ENCODE measurements at regions not wholly inside any gene's neighbourhood (a gene's known extent, or its start where the extent isn't known, plus 50 kb on each side); places are given as distances from the start of the nearest gene placed in this dataset.

GRCh38 chr4:13162886-13163285, 321.3 kb downstream of the RAB28 start:
- Mint-ChIP-seq H3K4me3 (no peak overlapping the region), H3K4me1 (ENCODE audit: low read depth) (no peaks in the 10 kb centered on the region), H3K27ac (no peak overlapping the region), H3K36me3 (ENCODE audit: low read depth) (no peaks in the 10 kb centered on the region), H3K9me3 (peaks cover 31% of the 10 kb centered on the region), H3K27me3 (no peaks in the 10 kb centered on the region)
- intact Hi-C loops (cut with micrococcal nuclease), result no loop called here

- Mint-ChIP-seq H3K27ac (no peak overlapping the region), H3K27me3 (no peaks in the 10 kb centered on the region), H3K36me3 (ENCODE audit: low read depth) (no peaks in the 10 kb centered on the region), H3K4me1 (ENCODE audit: low read depth) (no peaks in the 10 kb centered on the region), H3K9me3 (peaks cover 28% of the 10 kb centered on the region), H3K4me3 (no peak overlapping the region)
- intact Hi-C loops (cut with micrococcal nuclease), result no loop called here
Observed at GRCh38 chr4:13160920-13161319, 323.2 kb downstream of the RAB28 start.

DNA sequence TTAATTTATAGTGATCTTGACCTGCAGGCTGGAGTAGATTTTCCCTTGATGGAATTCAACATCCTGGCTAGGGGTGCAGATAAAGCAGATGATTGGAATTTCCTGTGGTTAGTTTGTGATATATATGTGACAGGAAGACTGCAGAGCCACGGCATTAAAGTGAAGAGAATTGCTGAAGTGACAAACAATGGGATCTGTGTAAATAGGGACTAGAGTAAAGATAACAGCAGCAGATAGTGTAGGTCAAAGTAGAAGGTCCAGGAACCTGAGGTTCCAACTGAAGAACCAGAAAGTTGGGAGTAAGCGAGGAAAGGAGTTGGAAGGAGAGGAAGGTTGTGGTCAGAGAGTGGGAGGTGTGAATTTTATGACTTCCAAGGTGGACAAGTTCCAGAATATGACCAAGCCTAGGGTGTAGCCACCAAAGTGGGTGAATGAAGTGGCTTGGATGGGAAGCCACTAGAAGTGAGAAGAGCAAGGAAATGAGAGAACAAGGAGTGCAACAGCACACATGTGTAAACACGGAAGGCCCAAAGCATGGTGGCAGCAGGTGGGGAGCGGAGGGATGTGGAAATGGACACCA, 325.0 kb downstream of the RAB28 start:
- H3K27ac Mint-ChIP-seq, result no peak overlapping the region
- no peaks in the 10 kb centered on the region for H3K36me3 Mint-ChIP-seq (ENCODE audit: low read depth)
- H3K4me1 Mint-ChIP-seq (ENCODE audit: low read depth), result no peaks in the 10 kb centered on the region
- H3K27me3 Mint-ChIP-seq, result no peaks in the 10 kb centered on the region
- intact Hi-C loops (cut with micrococcal nuclease), result no loop called here
- no peak overlapping the region for H3K4me3 Mint-ChIP-seq
- H3K9me3 Mint-ChIP-seq, result peaks cover 23% of the 10 kb centered on the region

DNA sequence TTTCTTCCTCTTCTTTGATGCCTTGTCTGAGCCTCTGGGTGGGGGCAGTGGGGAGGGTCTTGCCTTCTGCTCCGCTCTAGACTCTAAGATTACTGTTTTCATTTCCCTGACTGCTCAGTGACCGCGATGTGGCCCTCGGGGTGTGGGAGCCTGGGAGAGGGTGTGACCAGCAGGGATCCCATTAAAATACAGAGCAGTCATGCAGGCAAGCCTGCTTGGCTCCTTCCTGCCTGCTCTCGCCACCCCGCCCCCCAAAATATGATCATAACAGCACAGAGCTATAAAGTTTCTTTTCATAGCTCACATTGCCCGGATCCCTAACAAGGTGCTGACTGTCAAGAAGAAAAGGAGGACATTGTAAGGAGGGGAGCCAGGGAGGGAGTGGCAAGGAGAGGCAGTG, 332.9 kb downstream of the RAB28 start:
- no peaks in the 10 kb centered on the region for H3K4me1 Mint-ChIP-seq (ENCODE audit: low read depth)
- intact Hi-C loops (cut with micrococcal nuclease), result no loop called here
- peaks cover 21% of the 10 kb centered on the region for H3K9me3 Mint-ChIP-seq
- no peak overlapping the region for H3K4me3 Mint-ChIP-seq
- no peak overlapping the region for H3K27ac Mint-ChIP-seq
- no peaks in the 10 kb centered on the region for H3K27me3 Mint-ChIP-seq
- no peaks in the 10 kb centered on the region for H3K36me3 Mint-ChIP-seq (ENCODE audit: low read depth)

GRCh38 chr4:13143222-13144070, 340.7 kb downstream of the RAB28 start:
- Mint-ChIP-seq H3K27me3 (no peaks in the 10 kb centered on the region), H3K9me3 (no peaks in the 10 kb centered on the region), H3K4me3 (no peak overlapping the region), H3K4me1 (ENCODE audit: low read depth) (no peaks in the 10 kb centered on the region), H3K27ac (no peak overlapping the region), H3K36me3 (ENCODE audit: low read depth) (no peaks in the 10 kb centered on the region)
- intact Hi-C loops (cut with micrococcal nuclease), result no loop called here

DNA sequence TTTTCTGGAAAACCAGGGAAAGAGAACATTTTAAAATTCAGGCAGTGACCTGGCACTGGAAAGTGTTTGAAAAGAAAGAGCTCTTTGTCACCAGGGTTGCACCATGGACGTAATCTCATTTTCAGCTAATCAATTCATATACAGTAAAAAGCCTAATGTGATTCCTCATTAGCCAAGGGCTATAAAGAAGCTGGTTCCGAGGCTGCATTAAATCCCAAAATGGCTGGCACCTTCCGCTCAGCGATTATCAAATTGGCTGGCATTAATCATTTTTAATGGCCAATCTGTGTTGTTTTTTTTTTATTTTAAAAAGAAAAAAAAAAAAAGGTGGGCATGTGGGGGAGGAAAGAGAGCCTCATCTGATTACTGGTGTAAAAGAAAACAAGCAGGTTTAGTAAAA, 341.4 kb downstream of the RAB28 start:
- intact Hi-C loops (cut with micrococcal nuclease), result no loop called here
- no peaks in the 10 kb centered on the region for H3K27me3 Mint-ChIP-seq
- no peak overlapping the region for H3K4me3 Mint-ChIP-seq

DNA sequence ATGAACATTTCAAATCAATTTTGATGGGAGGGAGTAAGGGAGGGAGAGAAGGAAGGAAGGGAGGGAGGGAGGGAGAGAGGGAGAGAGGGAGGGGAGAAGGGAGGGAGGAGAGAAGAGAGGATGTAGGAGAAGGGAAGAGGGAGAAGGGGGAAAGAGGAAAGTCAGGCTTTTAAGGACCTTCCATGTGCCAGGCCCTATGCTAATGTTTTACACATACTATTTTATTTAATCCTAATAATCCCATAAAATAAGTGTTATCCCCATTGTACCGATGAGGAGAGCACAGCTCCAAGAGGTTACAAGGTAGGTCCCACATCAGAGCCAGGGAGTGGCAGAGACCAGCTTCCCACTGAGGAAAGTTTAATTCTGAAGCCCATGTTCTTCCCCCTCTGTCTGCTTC, 341.9 kb downstream of the RAB28 start:
- no peaks in the 10 kb centered on the region for H3K27me3 Mint-ChIP-seq
- H3K9me3 Mint-ChIP-seq, result no peaks in the 10 kb centered on the region
- intact Hi-C loops (cut with micrococcal nuclease), result no loop called here
- no peak overlapping the region for H3K27ac Mint-ChIP-seq
- no peak overlapping the region for H3K4me3 Mint-ChIP-seq
- no peaks in the 10 kb centered on the region for H3K36me3 Mint-ChIP-seq (ENCODE audit: low read depth)
- no peaks in the 10 kb centered on the region for H3K4me1 Mint-ChIP-seq (ENCODE audit: low read depth)

More for the DNA sequence above, 341.4 kb downstream of the RAB28 start:
- Mint-ChIP-seq H3K36me3 (ENCODE audit: low read depth) (no peaks in the 10 kb centered on the region), H3K9me3 (no peaks in the 10 kb centered on the region), H3K27ac (no peak overlapping the region), H3K4me1 (ENCODE audit: low read depth) (no peaks in the 10 kb centered on the region)

DNA sequence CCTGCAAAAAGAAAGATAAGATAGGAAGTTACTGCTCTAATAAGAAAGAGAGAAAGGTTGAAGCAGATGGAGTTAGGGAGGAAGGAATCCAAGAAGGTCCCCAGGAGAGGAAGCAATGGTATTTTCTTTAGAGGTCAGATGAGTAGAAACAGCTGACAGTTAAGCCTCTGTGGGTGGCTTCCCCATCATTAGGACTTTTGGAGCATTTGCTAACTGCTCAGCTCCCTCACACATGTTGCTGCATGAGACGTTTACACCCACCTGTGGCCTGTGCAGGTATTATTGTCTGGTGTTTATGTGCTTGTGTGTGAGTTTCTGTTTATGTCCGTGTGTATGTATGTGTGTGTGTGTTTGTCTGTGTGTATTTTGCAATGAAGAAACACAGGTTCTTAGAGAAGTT, 346.8 kb downstream of the RAB28 start:
- no peaks in the 10 kb centered on the region for H3K27me3 Mint-ChIP-seq
- H3K27ac Mint-ChIP-seq, result no peak overlapping the region
- H3K4me1 Mint-ChIP-seq (ENCODE audit: low read depth), result no peaks in the 10 kb centered on the region
- intact Hi-C loops (cut with micrococcal nuclease), result no loop called here
- H3K36me3 Mint-ChIP-seq (ENCODE audit: low read depth), result no peaks in the 10 kb centered on the region
- H3K9me3 Mint-ChIP-seq, result peaks cover 14% of the 10 kb centered on the region
- H3K4me3 Mint-ChIP-seq, result no peak overlapping the region

DNA sequence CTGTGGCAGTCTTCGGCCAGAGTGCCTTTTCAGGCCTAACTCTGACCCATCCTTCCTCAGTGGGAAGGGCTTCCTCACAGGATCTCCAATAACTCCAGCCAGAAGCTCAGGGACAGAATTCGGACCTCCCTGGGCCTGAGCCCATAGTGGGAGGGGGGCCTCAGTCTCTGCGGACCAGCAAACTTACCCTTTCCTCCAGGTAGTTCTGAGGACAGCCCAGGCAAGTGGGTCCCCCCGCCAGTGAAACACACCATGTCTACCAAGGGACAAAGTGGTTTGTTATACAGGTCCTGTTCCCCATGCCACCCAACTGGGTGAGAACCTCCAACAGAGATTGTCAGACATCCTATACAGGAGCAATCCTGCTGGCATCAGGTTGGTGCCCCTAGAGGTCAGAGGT, 350.4 kb downstream of the RAB28 start:
- no peak overlapping the region for H3K4me3 Mint-ChIP-seq
- no peak overlapping the region for H3K27ac Mint-ChIP-seq
- H3K27me3 Mint-ChIP-seq, result no peaks in the 10 kb centered on the region
- H3K4me1 Mint-ChIP-seq (ENCODE audit: low read depth), result no peaks in the 10 kb centered on the region
- peaks cover 23% of the 10 kb centered on the region for H3K9me3 Mint-ChIP-seq
- H3K36me3 Mint-ChIP-seq (ENCODE audit: low read depth), result no peaks in the 10 kb centered on the region
- intact Hi-C loops (cut with micrococcal nuclease), result no loop called here

DNA sequence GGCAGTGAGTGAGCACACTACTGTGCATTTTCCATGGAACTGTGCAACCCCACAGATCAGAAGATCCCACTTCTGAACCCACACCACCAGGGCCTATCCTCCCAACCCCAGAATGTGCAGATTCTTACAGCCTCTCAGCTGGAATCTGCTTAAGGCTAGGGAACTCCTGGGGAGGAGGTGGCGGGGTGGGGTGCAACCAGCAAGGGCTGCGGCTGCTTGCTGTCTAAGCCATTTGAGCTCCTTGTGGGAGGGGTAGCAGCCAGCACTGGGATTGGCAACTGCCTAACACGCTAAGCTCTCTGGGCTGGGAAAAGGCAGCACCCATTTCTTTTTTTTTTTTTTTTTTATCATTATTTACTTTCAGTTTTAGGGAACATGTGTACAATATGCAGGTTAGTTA, 353.3 kb downstream of the RAB28 start:
- Mint-ChIP-seq H3K4me3 (no peak overlapping the region), H3K27me3 (no peaks in the 10 kb centered on the region), H3K27ac (no peak overlapping the region), H3K36me3 (ENCODE audit: low read depth) (no peaks in the 10 kb centered on the region), H3K4me1 (ENCODE audit: low read depth) (no peaks in the 10 kb centered on the region), H3K9me3 (peaks cover 23% of the 10 kb centered on the region)
- intact Hi-C loops (cut with micrococcal nuclease), result no loop called here

DNA sequence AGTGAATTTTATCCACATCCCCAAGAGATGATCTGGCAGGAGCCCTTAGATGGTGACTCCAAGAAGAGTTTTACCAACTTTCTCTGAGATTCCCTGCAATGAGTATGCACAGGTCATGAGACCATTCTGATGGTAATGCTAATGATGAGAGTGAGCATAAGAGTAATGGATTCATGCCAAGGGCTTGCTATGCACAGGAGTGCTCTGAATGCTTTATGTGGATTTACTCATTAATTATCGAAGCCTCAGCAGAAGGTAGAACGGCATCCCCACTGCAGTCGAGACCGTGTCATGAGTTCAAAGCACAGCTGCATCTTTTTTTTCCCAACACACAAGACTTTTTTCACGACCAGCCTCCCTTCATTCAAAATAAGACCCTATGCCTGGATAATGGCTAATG, 355.0 kb downstream of the RAB28 start:
- Mint-ChIP-seq H3K27me3 (no peaks in the 10 kb centered on the region), H3K4me3 (no peak overlapping the region), H3K9me3 (peaks cover 15% of the 10 kb centered on the region), H3K27ac (no peak overlapping the region), H3K4me1 (ENCODE audit: low read depth) (no peaks in the 10 kb centered on the region), H3K36me3 (ENCODE audit: low read depth) (no peaks in the 10 kb centered on the region)
- intact Hi-C loops (cut with micrococcal nuclease), result no loop called here

DNA sequence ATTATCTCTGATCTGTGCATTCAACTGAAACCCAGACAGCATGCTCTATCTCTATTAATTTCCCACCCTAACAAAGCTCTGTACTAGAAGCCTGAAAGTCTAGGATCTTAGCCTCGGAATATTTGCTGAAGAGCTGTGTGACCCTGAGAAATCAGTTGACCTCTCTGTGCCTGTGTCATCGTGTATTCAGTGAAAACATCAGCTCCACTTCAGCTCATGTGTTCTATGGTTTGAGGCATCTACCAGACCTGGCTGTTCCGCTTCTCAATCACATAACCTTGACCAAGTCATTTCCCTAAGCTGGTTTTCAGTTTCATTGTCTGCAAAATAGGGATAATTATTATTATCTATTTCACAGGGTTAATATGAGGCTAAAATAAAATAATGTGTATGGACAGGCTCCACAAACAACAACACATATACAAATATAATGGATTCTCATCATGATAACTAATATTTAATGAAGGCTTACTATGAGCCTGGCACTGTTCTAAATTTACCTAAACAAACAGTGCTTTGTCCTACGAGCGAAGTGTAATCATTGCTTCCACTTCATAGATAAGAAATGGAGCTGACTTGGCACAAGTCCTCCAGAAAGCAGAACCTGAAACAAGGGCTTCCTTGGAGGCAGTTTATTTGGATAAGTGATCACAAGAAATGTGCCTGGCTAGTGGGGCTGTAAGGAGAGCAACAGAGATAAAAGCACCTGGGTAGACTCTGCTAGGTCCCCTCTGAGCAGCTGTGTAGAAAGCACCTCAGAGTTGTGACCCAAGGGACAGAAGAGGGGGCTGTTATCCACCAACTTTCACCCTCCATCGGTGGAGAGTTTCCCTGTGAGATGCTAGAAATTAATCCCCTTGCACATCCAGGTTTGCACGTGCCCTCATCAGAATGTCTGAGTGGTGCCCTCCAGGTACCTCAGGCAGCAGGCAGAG, 356.9 kb downstream of the RAB28 start:
- H3K4me1 Mint-ChIP-seq (ENCODE audit: low read depth), result no peaks in the 10 kb centered on the region
- H3K9me3 Mint-ChIP-seq, result peaks cover 18% of the 10 kb centered on the region
- intact Hi-C loops (cut with micrococcal nuclease), result no loop called here

DNA sequence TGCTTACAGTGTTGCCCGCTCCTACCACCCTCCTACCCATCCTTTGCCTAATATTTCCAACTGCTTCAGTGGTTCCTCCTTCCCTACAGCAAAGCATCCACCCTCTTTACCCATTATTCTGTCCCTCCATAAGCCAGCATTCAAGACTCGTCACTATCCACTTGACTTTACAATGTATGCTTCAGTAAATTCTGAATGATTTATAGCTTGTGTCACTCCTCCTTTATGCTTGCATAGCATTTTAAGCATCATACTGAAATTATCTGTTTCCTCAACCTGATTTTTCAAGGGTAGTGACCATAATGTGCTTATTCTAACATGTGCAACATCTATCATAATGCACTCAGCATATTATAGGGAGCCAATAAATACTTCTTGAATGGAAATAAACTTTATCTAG, 365.5 kb downstream of the RAB28 start:
- intact Hi-C loops (cut with micrococcal nuclease), result no loop called here
- Mint-ChIP-seq H3K36me3 (ENCODE audit: low read depth) (no peaks in the 10 kb centered on the region), H3K9me3 (peaks cover 6% of the 10 kb centered on the region), H3K27me3 (no peaks in the 10 kb centered on the region), H3K4me1 (ENCODE audit: low read depth) (no peaks in the 10 kb centered on the region), H3K4me3 (no peak overlapping the region), H3K27ac (no peak overlapping the region)

More for the DNA sequence above, 356.9 kb downstream of the RAB28 start:
- H3K27ac Mint-ChIP-seq, result no peak overlapping the region
- H3K27me3 Mint-ChIP-seq, result no peaks in the 10 kb centered on the region
- no peak overlapping the region for H3K4me3 Mint-ChIP-seq
- H3K36me3 Mint-ChIP-seq (ENCODE audit: low read depth), result no peaks in the 10 kb centered on the region

GRCh38 chr4:13117185-13117584, 367.0 kb downstream of the RAB28 start:
- intact Hi-C loops (cut with micrococcal nuclease), result no loop called here
- no peak overlapping the region for H3K4me3 Mint-ChIP-seq
- no peak overlapping the region for H3K27ac Mint-ChIP-seq

More at GRCh38 chr4:13117185-13117584, 367.0 kb downstream of the RAB28 start:
- Mint-ChIP-seq H3K4me1 (ENCODE audit: low read depth) (no peaks in the 10 kb centered on the region), H3K9me3 (peaks cover 13% of the 10 kb centered on the region), H3K27me3 (no peaks in the 10 kb centered on the region), H3K36me3 (ENCODE audit: low read depth) (no peaks in the 10 kb centered on the region)
